ENCODE measurements at regions not wholly inside any gene's neighbourhood (a gene's known extent, or its start where the extent isn't known, plus 50 kb on each side); places are given as distances from the start of the nearest gene placed in this dataset.

DNA sequence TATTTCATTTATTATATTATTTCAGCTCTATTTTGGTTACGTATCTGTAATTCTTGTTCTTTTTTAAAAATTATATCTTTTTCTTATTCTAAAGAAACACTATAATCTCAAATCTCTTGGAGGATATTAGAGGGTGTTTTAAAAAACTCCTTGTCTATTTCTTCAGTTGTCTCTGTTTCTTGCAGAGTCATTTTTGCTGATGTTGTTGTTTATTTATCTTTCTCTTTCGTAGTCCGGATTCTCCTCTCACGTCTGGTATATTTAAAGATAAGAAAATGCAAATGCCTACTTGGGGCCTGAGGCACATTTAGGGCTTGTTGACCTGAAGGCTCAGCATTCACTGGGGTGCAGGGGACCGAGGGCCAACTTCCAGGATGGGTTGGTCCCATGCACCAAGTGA lies 181.2 kb upstream of the CTBP2 start:
- TF ChIP-seq, protein P1, sequence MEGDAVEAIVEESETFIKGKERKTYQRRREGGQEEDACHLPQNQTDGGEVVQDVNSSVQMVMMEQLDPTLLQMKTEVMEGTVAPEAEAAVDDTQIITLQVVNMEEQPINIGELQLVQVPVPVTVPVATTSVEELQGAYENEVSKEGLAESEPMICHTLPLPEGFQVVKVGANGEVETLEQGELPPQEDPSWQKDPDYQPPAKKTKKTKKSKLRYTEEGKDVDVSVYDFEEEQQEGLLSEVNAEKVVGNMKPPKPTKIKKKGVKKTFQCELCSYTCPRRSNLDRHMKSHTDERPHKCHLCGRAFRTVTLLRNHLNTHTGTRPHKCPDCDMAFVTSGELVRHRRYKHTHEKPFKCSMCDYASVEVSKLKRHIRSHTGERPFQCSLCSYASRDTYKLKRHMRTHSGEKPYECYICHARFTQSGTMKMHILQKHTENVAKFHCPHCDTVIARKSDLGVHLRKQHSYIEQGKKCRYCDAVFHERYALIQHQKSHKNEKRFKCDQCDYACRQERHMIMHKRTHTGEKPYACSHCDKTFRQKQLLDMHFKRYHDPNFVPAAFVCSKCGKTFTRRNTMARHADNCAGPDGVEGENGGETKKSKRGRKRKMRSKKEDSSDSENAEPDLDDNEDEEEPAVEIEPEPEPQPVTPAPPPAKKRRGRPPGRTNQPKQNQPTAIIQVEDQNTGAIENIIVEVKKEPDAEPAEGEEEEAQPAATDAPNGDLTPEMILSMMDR (IDR thresholded peaks at IDR 0.05) = no peak
- no peak for TF ChIP-seq EZH2 (IDR thresholded peaks at IDR 0.05; ENCODE audit: borderline replicate concordance, insufficient read depth, low read depth, low read length, poor library complexity, severe bottlenecking)

Data from B cell (primary cell).